ENCODE measurements at regions not wholly inside any gene's neighbourhood (a gene's known extent, or its start where the extent isn't known, plus 50 kb on each side); places are given as distances from the start of the nearest gene placed in this dataset.
"Not testable (repeated sequence)": the region's sequence is repeated elsewhere in the genome, so short reads cannot be mapped to it uniquely, and the experiment has no call there.

- no peak for DNase-seq (ENCODE audit: extremely low read depth, low read depth)
- TF ChIP-seq CTCF (IDR thresholded peaks at IDR 0.05; ENCODE audit: low read depth, low read length, missing control alignments): no peak
- no peak overlapping the region for H3K4me3 ChIP-seq (replicated peaks; ENCODE audit: low read depth, low read length)
Measured at GRCh38 chr17:74135391-74136167, 67.9 kb upstream of the RPL38 start.

GRCh38 chr17:74137416-74137815 is 66.1 kb upstream of the RPL38 start:
- DNase-seq (ENCODE audit: extremely low read depth, low read depth): no peak
- H3K4me3 ChIP-seq (replicated peaks; ENCODE audit: low read depth, low read length): no peak overlapping the region
- no peak for TF ChIP-seq CTCF (IDR thresholded peaks at IDR 0.05; ENCODE audit: low read depth, low read length, missing control alignments)

- DNase-seq (ENCODE audit: extremely low read depth, low read depth): no peak
- H3K4me3 ChIP-seq (replicated peaks; ENCODE audit: low read depth, low read length): no peak overlapping the region
- TF ChIP-seq CTCF (IDR thresholded peaks at IDR 0.05; ENCODE audit: low read depth, low read length, missing control alignments): no peak
Measured at GRCh38 chr17:74139120-74139519, 64.4 kb upstream of the RPL38 start.

GRCh38 chr17:74140282-74140681 is 63.2 kb upstream of the RPL38 start:
- H3K4me3 ChIP-seq (replicated peaks; ENCODE audit: low read depth, low read length): no peak overlapping the region
- TF ChIP-seq CTCF (IDR thresholded peaks at IDR 0.05; ENCODE audit: low read depth, low read length, missing control alignments): no peak
- no peak for DNase-seq (ENCODE audit: extremely low read depth, low read depth)

- TF ChIP-seq CTCF (IDR thresholded peaks at IDR 0.05; ENCODE audit: low read depth, low read length, missing control alignments): no peak
- DNase-seq (ENCODE audit: extremely low read depth, low read depth): no peak
- no peak overlapping the region for H3K4me3 ChIP-seq (replicated peaks; ENCODE audit: low read depth, low read length)
Measured at GRCh38 chr17:74141612-74142011, 61.9 kb upstream of the RPL38 start.

- DNase-seq (ENCODE audit: extremely low read depth, low read depth); H3K4me3 ChIP-seq (replicated peaks; ENCODE audit: low read depth, low read length): not testable (repeated sequence)
Measured at GRCh38 chr17:74143318-74143717, 60.2 kb upstream of the RPL38 start.

- TF ChIP-seq CTCF (IDR thresholded peaks at IDR 0.05; ENCODE audit: low read depth, low read length, missing control alignments): no peak
- no peak overlapping the region for H3K4me3 ChIP-seq (replicated peaks; ENCODE audit: low read depth, low read length)
- no peak for DNase-seq (ENCODE audit: extremely low read depth, low read depth)
Measured at GRCh38 chr17:74145756-74146155, 57.7 kb upstream of the RPL38 start.
